ENCODE measurements at regions not wholly inside any gene's neighbourhood (a gene's known extent, or its start where the extent isn't known, plus 50 kb on each side); places are given as distances from the start of the nearest gene placed in this dataset.
"Not testable (repeated sequence)": the region's sequence is repeated elsewhere in the genome, so short reads cannot be mapped to it uniquely, and the experiment has no call there.

DNA sequence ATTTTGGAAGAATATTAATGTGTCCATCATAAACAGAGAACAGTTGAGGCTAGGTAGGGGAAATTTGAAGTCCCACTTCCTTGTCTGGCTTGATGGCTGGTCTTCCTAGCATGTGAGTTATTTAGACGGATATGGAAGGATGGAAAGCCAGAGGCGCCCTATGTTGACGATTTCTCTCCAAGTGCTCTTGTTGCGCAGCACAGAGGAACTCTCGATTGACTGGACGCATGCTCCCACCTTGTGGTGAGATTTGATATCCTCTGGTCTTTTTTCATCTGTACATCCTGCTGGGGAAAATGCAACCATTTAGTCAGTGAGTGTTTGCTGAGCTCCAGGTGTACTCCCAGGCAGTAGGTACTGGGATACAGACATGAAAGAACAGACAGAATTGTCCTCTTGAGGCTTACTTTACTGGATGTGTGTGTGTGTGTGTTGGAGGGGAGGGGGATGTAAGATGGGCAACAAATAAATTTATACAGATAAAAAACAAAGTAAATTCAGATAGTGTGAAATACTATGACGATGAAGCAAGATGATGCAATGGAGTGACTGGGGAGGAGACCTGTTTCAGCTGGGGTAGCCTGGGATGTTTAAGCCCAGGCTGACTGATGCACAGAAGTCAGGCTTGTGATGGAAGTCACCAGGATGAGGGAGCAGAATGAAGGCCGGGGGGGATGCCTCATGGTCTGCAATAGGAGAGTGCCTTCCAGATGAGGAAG is 137.2 kb downstream of the TRIM43 start:
- DNase-seq = peak; percentile 8

DNA sequence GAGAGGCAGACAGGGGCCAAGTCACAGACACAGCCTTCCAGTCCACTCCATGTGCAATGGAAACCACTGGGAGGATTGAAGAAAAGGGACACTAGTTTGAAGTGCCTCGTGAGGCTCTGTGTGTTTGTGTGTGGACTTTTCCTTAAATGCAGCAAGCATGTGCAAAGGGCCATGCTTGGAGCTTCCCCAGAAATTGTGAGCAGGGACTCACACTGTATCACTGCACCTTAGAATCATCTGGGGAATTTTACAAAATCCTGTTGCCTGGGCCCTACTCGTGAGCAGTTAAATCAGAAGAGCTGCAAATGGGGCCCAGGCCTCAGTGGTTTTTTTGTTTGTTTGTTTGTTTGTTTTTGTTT is 137.8 kb downstream of the TRIM43 start:
- DNase-seq = no peak

- no peak for DNase-seq
Measured at GRCh38 chr2:95730813-95731212, 139.0 kb downstream of the TRIM43 start.

- no peak for DNase-seq
Measured at GRCh38 chr2:95734976-95735890, 143.4 kb downstream of the TRIM43 start.

DNA sequence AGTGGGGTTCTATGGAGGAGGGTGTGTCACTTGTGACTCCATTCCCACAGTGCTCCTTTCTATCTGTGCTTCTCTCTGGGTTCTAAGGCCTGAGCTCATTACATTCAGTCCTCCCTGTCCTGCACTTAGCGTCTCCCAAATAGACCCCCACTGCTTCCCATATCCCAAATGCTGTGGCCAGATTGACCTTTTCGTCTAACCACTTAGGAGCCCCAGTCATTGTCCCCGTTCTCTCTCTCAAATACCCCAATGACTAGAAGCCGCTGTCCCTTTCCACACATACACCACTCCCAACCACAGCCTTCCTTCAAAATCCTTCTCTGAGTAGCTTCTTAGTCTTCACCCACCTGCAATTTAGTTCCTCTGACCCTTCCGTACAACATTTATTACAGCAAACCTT is 146.5 kb downstream of the TRIM43 start:
- no peak for DNase-seq

DNA sequence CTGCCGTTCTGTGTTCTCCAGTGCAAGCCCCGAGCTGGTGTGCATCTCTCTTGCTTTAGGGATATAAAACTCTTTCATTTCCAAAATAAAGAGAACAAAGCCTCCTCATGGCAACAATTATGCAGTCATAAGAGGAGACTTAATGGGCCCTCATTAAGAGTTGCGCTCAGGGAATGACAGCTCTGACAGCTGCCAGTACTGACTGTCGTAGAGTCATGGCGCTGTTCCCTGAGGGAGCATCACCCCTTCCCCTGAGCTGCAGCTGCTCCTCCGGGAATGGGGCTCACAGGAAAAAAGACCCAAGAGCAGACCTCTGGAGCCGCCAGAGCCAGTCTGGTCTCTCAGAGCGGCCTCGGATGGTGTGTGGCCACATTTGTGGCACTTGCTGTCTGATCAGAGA is 160.3 kb downstream of the TRIM43 start:
- DNase-seq = not testable (repeated sequence)

DNA sequence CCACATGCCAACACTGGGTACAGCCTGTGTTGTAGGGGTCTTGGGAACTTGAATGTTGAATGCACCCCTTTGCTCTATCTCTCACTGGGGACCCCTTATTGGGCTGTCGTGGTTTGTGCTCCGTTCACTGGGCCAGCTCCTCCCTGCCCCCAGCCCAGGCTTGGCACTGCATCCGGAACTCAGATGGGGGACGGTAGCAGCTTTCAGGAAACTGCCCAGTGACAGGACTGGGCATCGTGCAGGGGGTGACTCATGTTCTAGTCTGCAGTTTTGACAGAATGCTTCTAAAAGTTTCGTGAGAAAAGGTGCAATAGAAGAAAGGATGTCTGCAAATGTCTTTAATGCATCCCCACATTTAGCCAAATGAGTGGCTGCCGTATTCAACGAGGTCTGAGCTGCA is 162.0 kb downstream of the TRIM43 start:
- DNase-seq = not testable (repeated sequence)

DNA sequence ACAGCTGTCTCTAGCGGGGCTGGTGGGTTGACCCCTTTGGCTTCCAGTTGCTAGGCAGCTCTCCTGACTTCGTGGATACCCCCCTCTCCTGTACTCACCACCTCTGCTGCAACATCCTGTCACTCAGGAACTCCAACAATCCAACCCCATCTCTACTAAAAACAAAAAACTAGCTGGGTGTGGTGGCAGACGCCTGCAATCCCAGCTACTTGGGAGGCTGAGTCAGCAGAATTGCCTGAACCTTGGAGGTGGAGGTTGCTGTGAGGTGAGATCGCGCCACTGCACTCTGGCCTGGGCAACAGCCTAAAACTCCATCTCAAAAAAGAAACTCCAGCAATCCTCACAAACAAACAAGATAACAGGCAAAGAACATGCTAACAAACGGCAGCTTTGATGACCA is 162.4 kb downstream of the TRIM43 start:
- not testable (repeated sequence) for DNase-seq

DNA sequence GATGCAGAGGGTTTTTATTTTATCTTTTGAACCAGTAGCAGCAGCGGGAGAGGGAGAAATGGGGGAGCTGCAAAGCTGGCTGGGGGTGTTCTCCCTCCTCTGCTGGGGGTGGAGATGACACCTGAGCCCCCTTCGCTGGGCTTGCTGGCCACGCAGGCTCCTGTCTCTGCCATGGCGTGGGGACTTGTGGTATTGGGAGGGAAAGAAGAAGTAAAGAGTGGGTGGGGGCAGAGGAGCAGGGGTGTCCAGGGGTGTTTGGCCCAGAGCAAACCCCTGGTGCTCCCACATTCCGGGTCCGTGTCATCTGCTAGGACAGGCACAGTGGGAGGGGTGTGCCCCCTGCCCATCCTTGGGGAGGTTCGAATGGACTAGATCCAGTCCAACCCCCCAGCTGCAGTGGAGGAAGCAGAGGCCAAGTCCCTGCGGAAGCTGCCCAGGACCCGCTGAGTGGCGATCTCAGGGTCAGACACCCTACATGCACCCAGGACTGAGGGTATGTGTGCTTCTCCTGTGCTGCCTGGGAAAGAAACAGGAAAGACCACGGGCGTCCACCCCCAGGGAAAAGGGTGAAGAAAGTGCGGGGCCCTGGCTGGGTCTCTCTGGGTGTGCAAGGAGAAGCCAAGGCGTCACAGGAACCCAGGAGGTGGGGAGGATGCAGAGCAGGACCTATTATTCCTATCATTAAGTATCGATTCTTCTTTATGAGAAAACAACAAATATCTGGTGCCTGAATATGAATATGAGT is 163.2 kb downstream of the TRIM43 start:
- DNase-seq = not testable (repeated sequence)

DNA sequence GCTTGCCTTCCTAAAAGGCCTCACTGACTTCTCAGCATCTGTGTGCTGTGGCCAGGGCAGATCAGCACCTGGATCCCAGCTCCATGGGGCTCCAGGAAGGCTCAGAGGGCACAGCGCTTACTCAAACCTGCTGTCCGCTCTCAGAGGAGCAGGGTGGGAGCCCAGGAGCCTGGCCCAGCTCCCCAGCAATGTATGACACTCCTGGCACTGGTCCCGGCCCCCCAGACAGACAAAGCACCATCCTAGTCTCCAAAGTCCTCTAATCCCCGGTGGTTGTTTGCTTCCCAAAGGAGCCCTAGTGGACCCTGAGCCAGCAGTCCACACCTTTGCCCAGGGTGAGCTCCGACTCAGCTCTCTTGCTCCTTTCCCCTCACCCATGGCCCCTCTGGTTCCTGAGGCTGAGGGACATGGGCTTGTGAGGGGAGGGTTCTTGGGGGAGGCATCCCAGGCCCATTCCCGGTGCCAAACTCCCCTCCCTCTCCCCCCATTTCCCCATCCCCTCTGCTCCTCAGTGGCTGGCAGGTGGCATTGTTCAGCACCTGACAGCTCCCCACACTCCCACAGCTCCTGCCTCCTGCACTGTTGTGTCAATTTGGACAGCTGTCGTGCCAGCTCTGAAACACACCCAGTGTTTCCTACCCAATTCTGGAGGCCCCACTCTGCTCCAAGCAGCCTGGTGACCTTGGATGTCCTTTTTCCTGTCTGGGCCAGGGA is 164.3 kb downstream of the TRIM43 start:
- not testable (repeated sequence) for DNase-seq

- no peak for DNase-seq
Measured at GRCh38 chr2:95757988-95758387, 166.2 kb downstream of the TRIM43 start.

- DNase-seq = no peak
Measured at GRCh38 chr2:95759481-95760246, 167.9 kb downstream of the TRIM43 start.

- no peak for DNase-seq
Measured at GRCh38 chr2:95760806-95761525, 169.2 kb downstream of the TRIM43 start.

GRCh38 chr2:95761556-95761955 is 169.8 kb downstream of the TRIM43 start:
- DNase-seq = no peak

GRCh38 chr2:95762023-95763021 is 170.5 kb downstream of the TRIM43 start:
- DNase-seq = not testable (repeated sequence)

DNA sequence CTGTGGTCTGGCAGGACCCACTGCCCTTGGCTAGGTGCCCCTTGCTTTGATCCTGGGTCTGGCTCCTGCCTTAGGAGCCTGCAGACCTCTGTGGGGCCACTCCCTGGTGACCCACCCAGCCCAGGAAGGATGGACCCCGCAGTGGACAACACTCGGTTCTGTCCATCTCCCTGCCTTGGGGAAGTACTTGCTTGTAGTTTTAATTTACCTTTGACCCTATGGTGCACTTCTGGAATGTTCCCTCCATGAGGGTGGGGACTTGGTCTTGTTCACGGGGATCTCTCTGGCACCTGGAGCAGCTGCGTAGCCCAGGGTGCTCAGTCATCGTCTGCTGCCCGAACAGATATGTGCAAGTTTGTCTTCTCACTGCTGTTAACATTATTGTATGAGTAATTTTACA is 171.3 kb downstream of the TRIM43 start:
- DNase-seq = not testable (repeated sequence)

GRCh38 chr2:95764966-95765365 is 173.2 kb downstream of the TRIM43 start:
- not testable (repeated sequence) for DNase-seq

DNA sequence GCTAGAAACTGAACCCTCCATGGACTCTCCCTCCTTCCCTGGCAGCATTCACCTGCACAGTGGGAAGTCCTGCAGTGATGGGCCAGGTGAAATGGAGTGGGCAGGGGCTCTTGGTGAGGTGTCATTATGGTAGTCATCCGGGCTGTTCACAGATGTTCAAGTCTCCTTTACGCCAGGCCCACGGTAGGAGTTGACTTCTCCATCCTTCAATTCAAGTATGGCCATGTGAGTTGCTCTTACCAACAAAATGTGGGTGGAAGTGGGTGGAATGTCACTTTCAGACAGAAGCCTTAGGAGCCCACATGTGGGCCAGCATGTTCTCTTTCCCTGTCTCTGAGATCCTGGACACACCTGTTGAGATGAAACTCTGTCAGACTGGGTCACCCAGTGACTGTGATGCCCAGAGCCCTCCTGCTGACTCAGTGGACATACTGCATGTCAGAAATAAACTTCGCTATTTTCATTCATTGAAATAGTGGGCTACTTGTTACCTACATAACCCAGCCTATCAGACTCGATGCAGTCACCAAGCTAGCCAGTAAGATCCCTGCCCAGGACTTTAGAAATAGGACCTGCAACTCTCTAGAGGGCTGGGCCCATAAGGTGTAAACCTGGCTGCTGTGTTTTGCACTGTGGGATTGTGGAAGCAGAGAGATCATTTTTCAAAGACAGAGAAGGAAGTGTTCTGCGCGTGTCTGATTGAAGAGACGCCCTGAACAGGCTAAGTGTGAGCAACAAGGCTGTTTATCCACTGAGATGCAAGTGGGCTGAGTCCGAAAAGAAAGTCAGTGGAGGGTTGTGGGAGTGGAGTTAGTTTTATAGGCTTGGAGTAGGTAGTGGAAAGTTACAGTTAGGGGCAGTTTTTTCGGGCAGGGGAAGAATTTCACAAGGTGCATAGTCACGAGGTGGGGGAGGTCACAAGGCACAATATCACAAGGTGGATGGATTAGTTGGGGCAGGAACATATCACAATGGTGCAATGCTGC is 174.4 kb downstream of the TRIM43 start:
- DNase-seq = not testable (repeated sequence)

GRCh38 chr2:95767531-95767930 is 175.7 kb downstream of the TRIM43 start:
- not testable (repeated sequence) for DNase-seq
